GM10266 (cell line): ENCODE measurements at regions not wholly inside any gene's neighbourhood (a gene's known extent, or its start where the extent isn't known, plus 50 kb on each side); places are given as distances from the start of the nearest gene placed in this dataset.

Experiments
- DNase-seq: peaks from one replicate; pipeline ENCODE4 v3.0.0; 2012; ENCODE audit errors: extremely low spot score
- CTCF ChIP-seq: IDR thresholded peaks from 2 replicates; pipeline ENCODE4 v1.5.1; 2012; ENCODE audit warnings: mild to moderate bottlenecking, low read depth; ENCODE audit not compliant: control insufficient read depth, insufficient read depth; ENCODE audit errors: missing control alignments

GRCh38 chr13:90787007-90787406 lies 560.5 kb upstream of the MIR17HG start:
- no peak for DNase-seq
- TF ChIP-seq CTCF, result no peak

GRCh38 chr13:90792335-90792734 lies 555.2 kb upstream of the MIR17HG start:
- TF ChIP-seq CTCF, result no peak

GRCh38 chr13:90793261-90793820 lies 554.1 kb upstream of the MIR17HG start:
- no peak for TF ChIP-seq CTCF
- no peak for DNase-seq

More at GRCh38 chr13:90792335-90792734, 555.2 kb upstream of the MIR17HG start:
- DNase-seq, result no peak

- TF ChIP-seq CTCF, result no peak
- DNase-seq, result no peak
Observed at GRCh38 chr13:90796474-90796873, 551.0 kb upstream of the MIR17HG start.

- TF ChIP-seq CTCF, result no peak
Observed at GRCh38 chr13:90797335-90797734, 550.2 kb upstream of the MIR17HG start.

GRCh38 chr13:90798381-90798780 lies 549.1 kb upstream of the MIR17HG start:
- TF ChIP-seq CTCF, result no peak
- DNase-seq, result no peak

More at GRCh38 chr13:90797335-90797734, 550.2 kb upstream of the MIR17HG start:
- no peak for DNase-seq

- DNase-seq, result no peak
- TF ChIP-seq CTCF, result no peak
Observed at GRCh38 chr13:90800082-90800746, 547.3 kb upstream of the MIR17HG start.
